ENCODE measurements at regions not wholly inside any gene's neighbourhood (a gene's known extent, or its start where the extent isn't known, plus 50 kb on each side); places are given as distances from the start of the nearest gene placed in this dataset.
A peak's percentile ranks its signal among the peaks of the same experiment; 100 is the strongest.
"Not testable (repeated sequence)": the region's sequence is repeated elsewhere in the genome, so short reads cannot be mapped to it uniquely, and the experiment has no call there.

- no peak overlapping the region for H3K4me3 ChIP-seq (ENCODE audit: low read depth, low read length)
- no peak for DNase-seq (ENCODE audit: low read depth)
These were observed 296.6 kb upstream of the ISX start for GRCh38 chr22:34769361-34769760.

GRCh38 chr22:34776817-34777216 lies 289.1 kb upstream of the ISX start:
- no peak for DNase-seq (ENCODE audit: low read depth)
- no peak overlapping the region for H3K4me3 ChIP-seq (ENCODE audit: low read depth, low read length)

- no peak overlapping the region for H3K4me3 ChIP-seq (ENCODE audit: low read depth, low read length)
- DNase-seq (ENCODE audit: low read depth), result no peak
These were observed 284.3 kb upstream of the ISX start for GRCh38 chr22:34781681-34782080.

GRCh38 chr22:34783436-34783835 lies 282.5 kb upstream of the ISX start:
- no peak overlapping the region for H3K4me3 ChIP-seq (ENCODE audit: low read depth, low read length)
- no peak for DNase-seq (ENCODE audit: low read depth)

- DNase-seq (ENCODE audit: low read depth), result no peak
- H3K4me3 ChIP-seq (ENCODE audit: low read depth, low read length), result no peak overlapping the region
These were observed 281.9 kb upstream of the ISX start for GRCh38 chr22:34784056-34784455.

GRCh38 chr22:34797826-34798225 lies 268.1 kb upstream of the ISX start:
- DNase-seq (ENCODE audit: low read depth), result no peak
- no peak overlapping the region for H3K4me3 ChIP-seq (ENCODE audit: low read depth, low read length)

- peak; percentile 65 for DNase-seq (ENCODE audit: low read depth)
- H3K4me3 ChIP-seq (ENCODE audit: low read depth, low read length), result no peak overlapping the region
These were observed 267.4 kb upstream of the ISX start for GRCh38 chr22:34798605-34799004.

GRCh38 chr22:34800260-34800980 lies 265.5 kb upstream of the ISX start:
- peak; percentile 24 for DNase-seq (ENCODE audit: low read depth)
- no peak overlapping the region for H3K4me3 ChIP-seq (ENCODE audit: low read depth, low read length)

GRCh38 chr22:34801221-34801620 lies 264.7 kb upstream of the ISX start:
- H3K4me3 ChIP-seq (ENCODE audit: low read depth, low read length), result no peak overlapping the region
- DNase-seq (ENCODE audit: low read depth), result no peak

GRCh38 chr22:34804091-34804490 lies 261.9 kb upstream of the ISX start:
- DNase-seq (ENCODE audit: low read depth), result no peak
- H3K4me3 ChIP-seq (ENCODE audit: low read depth, low read length), result no peak overlapping the region

- no peak overlapping the region for H3K4me3 ChIP-seq (ENCODE audit: low read depth, low read length)
- no peak for DNase-seq (ENCODE audit: low read depth)
These were observed 261.4 kb upstream of the ISX start for GRCh38 chr22:34804604-34805003.

GRCh38 chr22:34805771-34806170 lies 260.2 kb upstream of the ISX start:
- H3K4me3 ChIP-seq (ENCODE audit: low read depth, low read length), result no peak overlapping the region
- no peak for DNase-seq (ENCODE audit: low read depth)

- no peak for DNase-seq (ENCODE audit: low read depth)
- H3K4me3 ChIP-seq (ENCODE audit: low read depth, low read length), result no peak overlapping the region
These were observed 257.3 kb upstream of the ISX start for GRCh38 chr22:34808618-34809017.

GRCh38 chr22:34812631-34813030 lies 253.3 kb upstream of the ISX start:
- no peak for DNase-seq (ENCODE audit: low read depth)
- no peak overlapping the region for H3K4me3 ChIP-seq (ENCODE audit: low read depth, low read length)

GRCh38 chr22:34814260-34815025 lies 251.5 kb upstream of the ISX start:
- no peak overlapping the region for H3K4me3 ChIP-seq (ENCODE audit: low read depth, low read length)
- no peak for DNase-seq (ENCODE audit: low read depth)

GRCh38 chr22:34829485-34829884 lies 236.5 kb upstream of the ISX start:
- no peak overlapping the region for H3K4me3 ChIP-seq (ENCODE audit: low read depth, low read length)
- no peak for DNase-seq (ENCODE audit: low read depth)

- DNase-seq (ENCODE audit: low read depth), result no peak
These were observed 231.9 kb upstream of the ISX start for GRCh38 chr22:34834059-34834458.

GRCh38 chr22:34834541-34834940 lies 231.4 kb upstream of the ISX start:
- not testable (repeated sequence) for H3K4me3 ChIP-seq (ENCODE audit: low read depth, low read length); DNase-seq (ENCODE audit: low read depth)

More at GRCh38 chr22:34834059-34834458, 231.9 kb upstream of the ISX start:
- no peak overlapping the region for H3K4me3 ChIP-seq (ENCODE audit: low read depth, low read length)

GRCh38 chr22:34841331-34841771 lies 224.6 kb upstream of the ISX start:
- no peak overlapping the region for H3K4me3 ChIP-seq (ENCODE audit: low read depth, low read length)
- DNase-seq (ENCODE audit: low read depth), result no peak

GRCh38 chr22:34841911-34842310 lies 224.0 kb upstream of the ISX start:
- no peak overlapping the region for H3K4me3 ChIP-seq (ENCODE audit: low read depth, low read length)
- DNase-seq (ENCODE audit: low read depth), result no peak

- H3K4me3 ChIP-seq (ENCODE audit: low read depth, low read length), result no peak overlapping the region
- DNase-seq (ENCODE audit: low read depth), result no peak
These were observed 223.3 kb upstream of the ISX start for GRCh38 chr22:34842630-34843029.

Data from skeletal muscle cell (primary cell).